ENCODE measurements at regions not wholly inside any gene's neighbourhood (a gene's known extent, or its start where the extent isn't known, plus 50 kb on each side); places are given as distances from the start of the nearest gene placed in this dataset.
A peak's percentile ranks its signal among the peaks of the same experiment; 100 is the strongest.

DNA sequence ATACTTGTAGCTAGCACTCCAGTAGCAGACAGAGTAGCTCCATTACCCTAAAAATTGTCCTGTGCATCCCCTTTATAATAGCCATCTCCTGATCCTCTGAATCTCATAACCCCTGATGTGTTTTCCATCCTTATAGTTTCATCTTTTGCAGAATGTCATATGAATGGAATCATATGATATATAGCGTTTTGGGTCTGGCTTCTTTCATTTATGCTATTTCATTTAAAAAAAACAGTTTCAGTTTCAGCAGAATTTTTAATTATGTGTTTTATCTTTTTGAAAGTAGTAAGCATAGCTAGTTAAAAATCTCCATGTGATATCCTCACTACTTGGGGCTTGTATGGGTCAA lies 132.7 kb downstream of the KLF13 start (continued):
- TF ChIP-seq TBL1XR1 (IDR thresholded peaks at IDR 0.05; ENCODE audit: low read depth, low read length) (no peak), JUNB (IDR thresholded peaks at IDR 0.05) (no peak), EGR1 (IDR thresholded peaks at IDR 0.05; ENCODE audit: borderline replicate concordance in 1 of 2, low read depth in 2 of 2, low read length in 2 of 2) (no peak), NR2C2 (IDR thresholded peaks at IDR 0.05; ENCODE audit: borderline replicate concordance, control insufficient read depth, insufficient read length, low read depth) (no peak), SP1 (IDR thresholded peaks at IDR 0.05; ENCODE audit: low read depth, low read length) (no peak), KDM1A (IDR thresholded peaks at IDR 0.05; ENCODE audit: borderline replicate concordance) (no peak), POLR2AphosphoS2 (IDR thresholded peaks at IDR 0.05; ENCODE audit: low read depth, low read length) (no peak), ESRRA (IDR thresholded peaks at IDR 0.05; ENCODE audit: low read length) (no peak), YBX1 (IDR thresholded peaks at IDR 0.05) (no peak), EZH2 (IDR thresholded peaks at IDR 0.05; ENCODE audit: borderline replicate concordance, control insufficient read depth, low read depth, low read length) (no peak), POLR2A (IDR thresholded peaks at IDR 0.05; ENCODE audit: low read depth, low read length) (no peak), ZNF384 (IDR thresholded peaks at IDR 0.05; ENCODE audit: borderline replicate concordance, low read depth, low read length) (no peak), NR2C1 (IDR thresholded peaks at IDR 0.05) (no peak), MTA2 (IDR thresholded peaks at IDR 0.05; ENCODE audit: low read depth) (peak; percentile 65; the same call in 1 of the 2 replicates)
- TF ChIP-seq, protein P1, sequence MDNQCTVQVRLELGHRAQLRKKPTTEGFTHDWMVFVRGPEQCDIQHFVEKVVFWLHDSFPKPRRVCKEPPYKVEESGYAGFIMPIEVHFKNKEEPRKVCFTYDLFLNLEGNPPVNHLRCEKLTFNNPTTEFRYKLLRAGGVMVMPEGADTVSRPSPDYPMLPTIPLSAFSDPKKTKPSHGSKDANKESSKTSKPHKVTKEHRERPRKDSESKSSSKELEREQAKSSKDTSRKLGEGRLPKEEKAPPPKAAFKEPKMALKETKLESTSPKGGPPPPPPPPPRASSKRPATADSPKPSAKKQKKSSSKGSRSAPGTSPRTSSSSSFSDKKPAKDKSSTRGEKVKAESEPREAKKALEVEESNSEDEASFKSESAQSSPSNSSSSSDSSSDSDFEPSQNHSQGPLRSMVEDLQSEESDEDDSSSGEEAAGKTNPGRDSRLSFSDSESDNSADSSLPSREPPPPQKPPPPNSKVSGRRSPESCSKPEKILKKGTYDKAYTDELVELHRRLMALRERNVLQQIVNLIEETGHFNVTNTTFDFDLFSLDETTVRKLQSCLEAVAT (IDR thresholded peaks at IDR 0.05): no peak
- TF ChIP-seq, protein P2, sequence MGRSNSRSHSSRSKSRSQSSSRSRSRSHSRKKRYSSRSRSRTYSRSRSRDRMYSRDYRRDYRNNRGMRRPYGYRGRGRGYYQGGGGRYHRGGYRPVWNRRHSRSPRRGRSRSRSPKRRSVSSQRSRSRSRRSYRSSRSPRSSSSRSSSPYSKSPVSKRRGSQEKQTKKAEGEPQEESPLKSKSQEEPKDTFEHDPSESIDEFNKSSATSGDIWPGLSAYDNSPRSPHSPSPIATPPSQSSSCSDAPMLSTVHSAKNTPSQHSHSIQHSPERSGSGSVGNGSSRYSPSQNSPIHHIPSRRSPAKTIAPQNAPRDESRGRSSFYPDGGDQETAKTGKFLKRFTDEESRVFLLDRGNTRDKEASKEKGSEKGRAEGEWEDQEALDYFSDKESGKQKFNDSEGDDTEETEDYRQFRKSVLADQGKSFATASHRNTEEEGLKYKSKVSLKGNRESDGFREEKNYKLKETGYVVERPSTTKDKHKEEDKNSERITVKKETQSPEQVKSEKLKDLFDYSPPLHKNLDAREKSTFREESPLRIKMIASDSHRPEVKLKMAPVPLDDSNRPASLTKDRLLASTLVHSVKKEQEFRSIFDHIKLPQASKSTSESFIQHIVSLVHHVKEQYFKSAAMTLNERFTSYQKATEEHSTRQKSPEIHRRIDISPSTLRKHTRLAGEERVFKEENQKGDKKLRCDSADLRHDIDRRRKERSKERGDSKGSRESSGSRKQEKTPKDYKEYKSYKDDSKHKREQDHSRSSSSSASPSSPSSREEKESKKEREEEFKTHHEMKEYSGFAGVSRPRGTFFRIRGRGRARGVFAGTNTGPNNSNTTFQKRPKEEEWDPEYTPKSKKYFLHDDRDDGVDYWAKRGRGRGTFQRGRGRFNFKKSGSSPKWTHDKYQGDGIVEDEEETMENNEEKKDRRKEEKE (IDR thresholded peaks at IDR 0.05): no peak
- TF ChIP-seq, protein P3, sequence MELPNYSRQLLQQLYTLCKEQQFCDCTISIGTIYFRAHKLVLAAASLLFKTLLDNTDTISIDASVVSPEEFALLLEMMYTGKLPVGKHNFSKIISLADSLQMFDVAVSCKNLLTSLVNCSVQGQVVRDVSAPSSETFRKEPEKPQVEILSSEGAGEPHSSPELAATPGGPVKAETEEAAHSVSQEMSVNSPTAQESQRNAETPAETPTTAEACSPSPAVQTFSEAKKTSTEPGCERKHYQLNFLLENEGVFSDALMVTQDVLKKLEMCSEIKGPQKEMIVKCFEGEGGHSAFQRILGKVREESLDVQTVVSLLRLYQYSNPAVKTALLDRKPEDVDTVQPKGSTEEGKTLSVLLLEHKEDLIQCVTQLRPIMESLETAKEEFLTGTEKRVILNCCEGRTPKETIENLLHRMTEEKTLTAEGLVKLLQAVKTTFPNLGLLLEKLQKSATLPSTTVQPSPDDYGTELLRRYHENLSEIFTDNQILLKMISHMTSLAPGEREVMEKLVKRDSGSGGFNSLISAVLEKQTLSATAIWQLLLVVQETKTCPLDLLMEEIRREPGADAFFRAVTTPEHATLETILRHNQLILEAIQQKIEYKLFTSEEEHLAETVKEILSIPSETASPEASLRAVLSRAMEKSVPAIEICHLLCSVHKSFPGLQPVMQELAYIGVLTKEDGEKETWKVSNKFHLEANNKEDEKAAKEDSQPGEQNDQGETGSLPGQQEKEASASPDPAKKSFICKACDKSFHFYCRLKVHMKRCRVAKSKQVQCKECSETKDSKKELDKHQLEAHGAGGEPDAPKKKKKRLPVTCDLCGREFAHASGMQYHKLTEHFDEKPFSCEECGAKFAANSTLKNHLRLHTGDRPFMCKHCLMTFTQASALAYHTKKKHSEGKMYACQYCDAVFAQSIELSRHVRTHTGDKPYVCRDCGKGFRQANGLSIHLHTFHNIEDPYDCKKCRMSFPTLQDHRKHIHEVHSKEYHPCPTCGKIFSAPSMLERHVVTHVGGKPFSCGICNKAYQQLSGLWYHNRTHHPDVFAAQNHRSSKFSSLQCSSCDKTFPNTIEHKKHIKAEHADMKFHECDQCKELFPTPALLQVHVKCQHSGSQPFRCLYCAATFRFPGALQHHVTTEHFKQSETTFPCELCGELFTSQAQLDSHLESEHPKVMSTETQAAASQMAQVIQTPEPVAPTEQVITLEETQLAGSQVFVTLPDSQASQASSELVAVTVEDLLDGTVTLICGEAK (IDR thresholded peaks at IDR 0.05; ENCODE audit: borderline replicate concordance): no peak
- TF ChIP-seq, protein P4, sequence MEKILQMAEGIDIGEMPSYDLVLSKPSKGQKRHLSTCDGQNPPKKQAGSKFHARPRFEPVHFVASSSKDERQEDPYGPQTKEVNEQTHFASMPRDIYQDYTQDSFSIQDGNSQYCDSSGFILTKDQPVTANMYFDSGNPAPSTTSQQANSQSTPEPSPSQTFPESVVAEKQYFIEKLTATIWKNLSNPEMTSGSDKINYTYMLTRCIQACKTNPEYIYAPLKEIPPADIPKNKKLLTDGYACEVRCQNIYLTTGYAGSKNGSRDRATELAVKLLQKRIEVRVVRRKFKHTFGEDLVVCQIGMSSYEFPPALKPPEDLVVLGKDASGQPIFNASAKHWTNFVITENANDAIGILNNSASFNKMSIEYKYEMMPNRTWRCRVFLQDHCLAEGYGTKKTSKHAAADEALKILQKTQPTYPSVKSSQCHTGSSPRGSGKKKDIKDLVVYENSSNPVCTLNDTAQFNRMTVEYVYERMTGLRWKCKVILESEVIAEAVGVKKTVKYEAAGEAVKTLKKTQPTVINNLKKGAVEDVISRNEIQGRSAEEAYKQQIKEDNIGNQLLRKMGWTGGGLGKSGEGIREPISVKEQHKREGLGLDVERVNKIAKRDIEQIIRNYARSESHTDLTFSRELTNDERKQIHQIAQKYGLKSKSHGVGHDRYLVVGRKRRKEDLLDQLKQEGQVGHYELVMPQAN (conservative IDR thresholded peaks at IDR 0.05): no peak

All from GM12878 (cell line).